ENCODE measurements at regions not wholly inside any gene's neighbourhood (a gene's known extent, or its start where the extent isn't known, plus 50 kb on each side); places are given as distances from the start of the nearest gene placed in this dataset.

GRCh38 chr3:153099131-153099530, 62.9 kb upstream of the RAP2B start:
- Histone ChIP-seq H3K27ac (ENCODE audit: control insufficient read depth, insufficient read depth, low read length) (no peak overlapping the region), H3K9me3 (ENCODE audit: control insufficient read depth, low read depth, low read length) (no peaks in the 10 kb centered on the region), H3K4me2 (ENCODE audit: control insufficient read depth, extremely low read depth, insufficient read depth, low read depth, low read length) (no peak overlapping the region), H2AFZ (ENCODE audit: control insufficient read depth, low read length) (no peak overlapping the region), H3K9me1 (ENCODE audit: control insufficient read depth, extremely low read depth, insufficient read depth, low read length) (no peaks in the 10 kb centered on the region), H3K79me2 (ENCODE audit: control insufficient read depth, insufficient read depth, low read length) (no peaks in the 10 kb centered on the region), H4K20me1 (ENCODE audit: control insufficient read depth, extremely low read depth, insufficient read depth, low read length) (no peaks in the 10 kb centered on the region), H3K4me1 (ENCODE audit: control insufficient read depth, extremely low read depth, insufficient read depth, low read length) (no peaks in the 10 kb centered on the region), H3K36me3 (ENCODE audit: control insufficient read depth in 2 of 2, extremely low read depth in 1 of 2, insufficient read depth in 2 of 2, low read length in 2 of 2) (no peaks in the 10 kb centered on the region), H3K9ac (ENCODE audit: control insufficient read depth, extremely low read depth, insufficient read depth, low read length) (no peak overlapping the region), H3K4me3 (ENCODE audit: control insufficient read depth in 2 of 3, extremely low read depth in 1 of 3, insufficient read depth in 2 of 3, low read depth in 1 of 3, low read length in 3 of 3) (no peak overlapping the region), H3K27me3 (ENCODE audit: control insufficient read depth, extremely low read depth, insufficient read depth, low read length) (no peaks in the 10 kb centered on the region)
- FAIRE-seq (no peak), DNase-seq (ENCODE audit: low read depth, low spot score) (no peak)
- TF ChIP-seq CTCF (optimal IDR thresholded peaks at IDR 0.05 in 1 of 3, IDR thresholded peaks at IDR 0.05 in 1 of 3, conservative IDR thresholded peaks at IDR 0.05 in 1 of 3; ENCODE audit: extremely low read depth in 1 of 3, insufficient read depth in 2 of 3, low read length in 3 of 3) (no peak), EZH2 (IDR thresholded peaks at IDR 0.05; ENCODE audit: low read length) (no peak)
- dilution Hi-C loops (cut with MboI; ENCODE audit: extremely low pct_ligation_motif_present, low sequenced_read_pairs): no loop called here

- H3K9ac ChIP-seq (ENCODE audit: control insufficient read depth, extremely low read depth, insufficient read depth, low read length): no peak overlapping the region
- no peak overlapping the region for H3K4me3 ChIP-seq (ENCODE audit: control insufficient read depth in 2 of 3, extremely low read depth in 1 of 3, insufficient read depth in 2 of 3, low read depth in 1 of 3, low read length in 3 of 3)
- dilution Hi-C loops (cut with MboI; ENCODE audit: extremely low pct_ligation_motif_present, low sequenced_read_pairs): no loop called here
- no peaks in the 10 kb centered on the region for H3K27me3 ChIP-seq (ENCODE audit: control insufficient read depth, extremely low read depth, insufficient read depth, low read length)
- FAIRE-seq (no peak), DNase-seq (ENCODE audit: low read depth, low spot score) (no peak)
- peak overlapping the region; percentile 6 for H2AFZ ChIP-seq (ENCODE audit: control insufficient read depth, low read length)
- H3K36me3 ChIP-seq (ENCODE audit: control insufficient read depth in 2 of 2, extremely low read depth in 1 of 2, insufficient read depth in 2 of 2, low read length in 2 of 2): no peaks in the 10 kb centered on the region
- no peaks in the 10 kb centered on the region for H3K79me2 ChIP-seq (ENCODE audit: control insufficient read depth, insufficient read depth, low read length)
- no peak overlapping the region for H3K4me2 ChIP-seq (ENCODE audit: control insufficient read depth, extremely low read depth, insufficient read depth, low read depth, low read length)
- H4K20me1 ChIP-seq (ENCODE audit: control insufficient read depth, extremely low read depth, insufficient read depth, low read length): no peaks in the 10 kb centered on the region
- no peaks in the 10 kb centered on the region for H3K9me3 ChIP-seq (ENCODE audit: control insufficient read depth, low read depth, low read length)
- TF ChIP-seq EZH2 (IDR thresholded peaks at IDR 0.05; ENCODE audit: low read length) (no peak), CTCF (optimal IDR thresholded peaks at IDR 0.05 in 1 of 3, IDR thresholded peaks at IDR 0.05 in 1 of 3, conservative IDR thresholded peaks at IDR 0.05 in 1 of 3; ENCODE audit: extremely low read depth in 1 of 3, insufficient read depth in 2 of 3, low read length in 3 of 3) (no peak)
- H3K4me1 ChIP-seq (ENCODE audit: control insufficient read depth, extremely low read depth, insufficient read depth, low read length): no peaks in the 10 kb centered on the region
- no peaks in the 10 kb centered on the region for H3K9me1 ChIP-seq (ENCODE audit: control insufficient read depth, extremely low read depth, insufficient read depth, low read length)
- H3K27ac ChIP-seq (ENCODE audit: control insufficient read depth, insufficient read depth, low read length): no peak overlapping the region
Measured at GRCh38 chr3:153103406-153103945, 58.5 kb upstream of the RAP2B start.
